Brain microvascular endothelial cell (primary cell): ENCODE measurements at regions not wholly inside any gene's neighbourhood (a gene's known extent, or its start where the extent isn't known, plus 50 kb on each side); places are given as distances from the start of the nearest gene placed in this dataset.
A peak's percentile ranks its signal among the peaks of the same experiment; 100 is the strongest.

Source experiments
- DNase-seq: peaks from one replicate; pipeline ENCODE4 v3.0.0-alpha.2; 2020
- H3K27ac ChIP-seq: fragments of 250-450 bp; sonication (Bioruptor Pico); 2 replicates; pipeline ENCODE4 v1.5.1; 2020; ENCODE audit warnings: mild to moderate bottlenecking, moderate library complexity
- H3K27me3 ChIP-seq: fragments of 250-450 bp; sonication (Bioruptor Pico); replicated peaks from 2 replicates; pipeline ENCODE4 v1.5.1; 2020; ENCODE audit warnings: mild to moderate bottlenecking
- H3K36me3 ChIP-seq: fragments of 250-450 bp; sonication (Bioruptor Pico); replicated peaks from 2 replicates; pipeline ENCODE4 v1.5.1; 2020; ENCODE audit warnings: mild to moderate bottlenecking
- H3K4me3 ChIP-seq: 2 replicates; pipeline ENCODE4 v1.5.1; 2011; ENCODE audit warnings: low read depth, mild to moderate bottlenecking, control low read depth, low read length, moderate library complexity
- CTCF ChIP-seq: IDR thresholded peaks from 2 replicates; pipeline ENCODE4 v1.5.1; 2011; ENCODE audit warnings: low read depth, mild to moderate bottlenecking, moderate library complexity, low read length, control low read depth, inconsistent platforms; ENCODE audit errors: missing control alignments
- in situ Hi-C: cut with HindIII; loops from 2 replicates; pipeline ENCODE4 v1.10.0; 2017; ENCODE audit warnings: low sequenced_read_pairs, low pct_ligation_motif_present

- DNase-seq = no peak
- in situ Hi-C loops = no loop called here
- no peak for TF ChIP-seq CTCF
Observed at GRCh38 chr11:116473790-116474346, 298.9 kb downstream of the BUD13 start.

DNA sequence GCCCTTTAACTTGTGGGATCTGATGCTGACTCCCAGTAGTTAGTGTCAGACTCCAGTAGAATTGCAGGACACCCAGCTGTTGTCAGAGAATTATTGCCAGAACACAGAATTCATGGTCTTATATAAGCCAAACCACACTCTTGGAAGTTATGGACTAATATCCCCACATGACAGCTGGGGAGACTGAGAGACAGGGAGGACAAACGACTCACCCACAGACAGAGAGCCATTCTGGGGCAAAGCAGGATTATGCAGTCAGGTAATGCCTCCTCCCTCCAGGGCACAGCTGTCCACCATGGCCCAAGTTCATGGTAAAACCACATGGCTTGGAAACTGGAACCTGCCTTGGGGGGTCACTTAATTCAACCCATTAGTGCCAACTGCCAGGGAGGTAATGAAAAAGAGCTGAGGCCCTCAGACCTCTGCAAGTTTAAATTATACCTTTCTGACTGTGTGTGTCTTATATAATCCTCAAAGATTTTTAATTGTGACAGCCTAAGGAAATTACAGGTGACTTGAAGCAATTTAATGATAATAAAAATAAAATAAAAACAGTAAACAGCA is 299.5 kb downstream of the BUD13 start:
- no peak for DNase-seq
- Histone ChIP-seq H3K27ac (no peak overlapping the region), H3K27me3 (no peaks in the 10 kb centered on the region), H3K4me3 (no peak overlapping the region), H3K36me3 (no peaks in the 10 kb centered on the region)
- TF ChIP-seq CTCF = no peak
- in situ Hi-C loops = no loop called here

More at GRCh38 chr11:116473790-116474346, 298.9 kb downstream of the BUD13 start:
- Histone ChIP-seq H3K27ac (no peak overlapping the region), H3K4me3 (no peak overlapping the region), H3K27me3 (no peaks in the 10 kb centered on the region), H3K36me3 (no peaks in the 10 kb centered on the region)

GRCh38 chr11:116472651-116473050 is 300.1 kb downstream of the BUD13 start:
- no peak for DNase-seq
- in situ Hi-C loops = no loop called here
- Histone ChIP-seq H3K27me3 (no peaks in the 10 kb centered on the region), H3K36me3 (no peaks in the 10 kb centered on the region), H3K27ac (no peak overlapping the region), H3K4me3 (no peak overlapping the region)
- TF ChIP-seq CTCF = no peak

DNA sequence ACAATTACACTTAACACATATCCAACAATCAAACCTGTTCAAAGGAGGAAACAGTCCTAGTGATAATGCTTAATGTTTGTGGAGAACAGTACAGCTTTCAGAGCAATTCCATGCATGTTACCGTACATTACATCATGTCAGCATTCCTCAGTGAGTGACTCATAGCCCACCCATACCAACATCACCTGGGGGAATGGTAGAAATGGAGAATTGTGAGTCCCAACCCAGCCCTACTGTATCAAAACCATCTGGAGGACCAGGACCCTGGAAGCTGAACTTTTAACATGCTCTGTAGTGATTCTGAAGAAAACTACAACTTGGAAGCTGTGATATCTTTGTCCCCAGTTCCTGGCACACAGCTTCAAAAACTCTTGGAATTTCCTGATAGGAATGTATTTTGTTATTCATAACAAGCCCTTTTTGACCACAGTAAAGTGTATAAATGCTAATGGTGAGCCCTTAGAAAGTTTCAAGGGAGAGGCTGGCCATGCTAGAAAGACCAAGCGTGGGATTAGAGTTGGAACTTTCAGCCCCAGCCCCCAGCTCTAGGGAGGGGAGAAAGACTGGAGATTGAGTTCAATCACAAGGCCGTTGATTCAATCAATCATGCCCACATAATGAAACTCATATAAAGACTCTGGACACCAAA is 301.1 kb downstream of the BUD13 start:
- Histone ChIP-seq H3K36me3 (no peaks in the 10 kb centered on the region), H3K27me3 (no peaks in the 10 kb centered on the region), H3K27ac (no peak overlapping the region), H3K4me3 (no peak overlapping the region)
- peak; percentile 3 for DNase-seq
- TF ChIP-seq CTCF = no peak
- in situ Hi-C loops = no loop called here

- TF ChIP-seq CTCF = no peak
- in situ Hi-C loops = no loop called here
- Histone ChIP-seq H3K4me3 (no peak overlapping the region), H3K36me3 (no peaks in the 10 kb centered on the region), H3K27ac (no peak overlapping the region), H3K27me3 (no peaks in the 10 kb centered on the region)
- DNase-seq = no peak
Observed at GRCh38 chr11:116468699-116469098, 304.1 kb downstream of the BUD13 start.
